ENCODE measurements at regions not wholly inside any gene's neighbourhood (a gene's known extent, or its start where the extent isn't known, plus 50 kb on each side); places are given as distances from the start of the nearest gene placed in this dataset.

DNA sequence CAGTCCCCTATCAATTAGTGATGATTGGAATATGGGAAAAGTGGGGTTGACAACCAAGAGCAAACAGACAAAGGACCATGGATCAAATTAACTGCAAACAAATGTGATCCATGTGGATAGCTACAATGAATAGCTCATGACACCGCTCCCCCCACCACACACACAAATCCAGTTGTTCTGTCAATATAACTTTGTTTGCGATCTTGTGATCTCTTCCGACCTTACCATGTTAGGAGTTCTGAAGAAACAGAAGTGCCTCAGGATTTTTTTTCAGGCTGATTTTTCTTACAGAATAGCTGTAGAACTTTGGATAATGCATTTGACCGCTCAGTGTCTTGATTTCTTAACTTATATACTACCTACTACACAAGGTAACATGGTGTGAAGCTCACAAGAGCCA is 116.6 kb downstream of the SH2D1A start:
- Histone ChIP-seq H3K9me2 (ENCODE audit: insufficient read depth) (no peaks in the 10 kb centered on the region), H3K79me2 (ENCODE audit: insufficient read depth, low read length) (no peaks in the 10 kb centered on the region), H3K9me3 (ENCODE audit: control insufficient read depth in 1 of 2, insufficient read depth in 1 of 2, low read depth in 1 of 2, low read length in 2 of 2) (no peaks in the 10 kb centered on the region), H4K20me1 (ENCODE audit: insufficient read depth) (no peaks in the 10 kb centered on the region), H3K27me3 (ENCODE audit: insufficient read depth, low read length) (no peaks in the 10 kb centered on the region), H3K9ac (ENCODE audit: low read length) (no peak overlapping the region), H3K4me3 (replicated peaks in 1 of 2; ENCODE audit: low read depth in 1 of 2, low read length in 2 of 2) (no peak overlapping the region), H3K4me2 (ENCODE audit: low read length) (no peak overlapping the region), H3K27ac (ENCODE audit: low read depth, low read length) (no peak overlapping the region), H2AFZ (ENCODE audit: low read depth, low read length, poor library complexity, severe bottlenecking) (no peak overlapping the region), H3K36me3 (ENCODE audit: control insufficient read depth in 1 of 2, insufficient read depth in 2 of 2, low read length in 2 of 2) (no peaks in the 10 kb centered on the region), H3K4me1 (ENCODE audit: control insufficient read depth in 1 of 2, insufficient read depth in 2 of 2, low read length in 2 of 2) (no peaks in the 10 kb centered on the region)
- no peak for ATAC-seq
- DNase-seq (ENCODE audit: low read depth, low spot score) = no peak
- POLR2A ChIA-PET = no interaction called here
- no peak for TF ChIP-seq SIN3A (IDR thresholded peaks at IDR 0.05; ENCODE audit: low read depth)
- TF ChIP-seq POLR2A (IDR thresholded peaks at IDR 0.05; ENCODE audit: borderline replicate concordance, extremely low read depth, insufficient read depth, insufficient read length) = no peak
- no peak for TF ChIP-seq RAD21 (IDR thresholded peaks at IDR 0.05; ENCODE audit: low read depth)
- CTCF ChIA-PET = no interaction called here
- BruUV-seq (replicated peaks) = no TSS peak
- RAD21 ChIA-PET (ENCODE audit: low non-redundant PET in 1 of 2, low total read pairs in 2 of 2, uncharacterized antibody in 2 of 2, unreplicated experiment in 2 of 2) = no interaction called here
- intact Hi-C loops (cut with micrococcal nuclease) = no loop called here

- Histone ChIP-seq H3K36me3 (ENCODE audit: control insufficient read depth in 1 of 2, insufficient read depth in 2 of 2, low read length in 2 of 2) (no peaks in the 10 kb centered on the region), H3K9me3 (ENCODE audit: control insufficient read depth in 1 of 2, insufficient read depth in 1 of 2, low read depth in 1 of 2, low read length in 2 of 2) (no peaks in the 10 kb centered on the region), H3K27ac (ENCODE audit: low read depth, low read length) (no peak overlapping the region), H3K4me2 (ENCODE audit: low read length) (no peak overlapping the region), H3K79me2 (ENCODE audit: insufficient read depth, low read length) (no peaks in the 10 kb centered on the region), H2AFZ (ENCODE audit: low read depth, low read length, poor library complexity, severe bottlenecking) (no peak overlapping the region), H3K4me1 (ENCODE audit: control insufficient read depth in 1 of 2, insufficient read depth in 2 of 2, low read length in 2 of 2) (no peaks in the 10 kb centered on the region), H3K4me3 (replicated peaks in 1 of 2; ENCODE audit: low read depth in 1 of 2, low read length in 2 of 2) (no peak overlapping the region), H3K9ac (ENCODE audit: low read length) (no peak overlapping the region), H4K20me1 (ENCODE audit: insufficient read depth) (no peaks in the 10 kb centered on the region), H3K27me3 (ENCODE audit: insufficient read depth, low read length) (no peaks in the 10 kb centered on the region), H3K9me2 (ENCODE audit: insufficient read depth) (no peaks in the 10 kb centered on the region)
- RAD21 ChIA-PET (ENCODE audit: low non-redundant PET in 1 of 2, low total read pairs in 2 of 2, uncharacterized antibody in 2 of 2, unreplicated experiment in 2 of 2) = no interaction called here
- POLR2A ChIA-PET = no interaction called here
- DNase-seq (ENCODE audit: low read depth, low spot score) (no peak), ATAC-seq (no peak)
- CTCF ChIA-PET = no interaction called here
- intact Hi-C loops (cut with micrococcal nuclease) = no loop called here
- BruUV-seq (replicated peaks) = no TSS peak
- no peak for TF ChIP-seq SRF (IDR thresholded peaks at IDR 0.05; ENCODE audit: low read depth)
- no peak for TF ChIP-seq EZH2phosphoT487 (IDR thresholded peaks at IDR 0.05; ENCODE audit: borderline replicate concordance)
- TF ChIP-seq RAD21 (IDR thresholded peaks at IDR 0.05; ENCODE audit: low read depth) = no peak
- no peak for TF ChIP-seq FOSL1 (IDR thresholded peaks at IDR 0.05; ENCODE audit: low read depth)
- no peak for TF ChIP-seq YY1 (IDR thresholded peaks at IDR 0.05; ENCODE audit: extremely low read depth, insufficient replicate concordance, low read depth, low read length)
- no peak for TF ChIP-seq POLR2AphosphoS5 (IDR thresholded peaks at IDR 0.05; ENCODE audit: low read depth, low read length)
- no peak for TF ChIP-seq ZBTB33 (IDR thresholded peaks at IDR 0.05; ENCODE audit: extremely low read depth, insufficient replicate concordance, low read length)
- no peak for TF ChIP-seq ZFX (IDR thresholded peaks at IDR 0.05)
- no peak for TF ChIP-seq CEBPB (IDR thresholded peaks at IDR 0.05; ENCODE audit: low read depth)
- TF ChIP-seq SP1 (IDR thresholded peaks at IDR 0.05; ENCODE audit: low read depth) = no peak
- TF ChIP-seq EGR1 (IDR thresholded peaks at IDR 0.05; ENCODE audit: low read depth) = no peak
- no peak for TF ChIP-seq JUND (IDR thresholded peaks at IDR 0.05)
- no peak for TF ChIP-seq SIN3A (IDR thresholded peaks at IDR 0.05; ENCODE audit: low read depth)
- no peak for TF ChIP-seq MAX (IDR thresholded peaks at IDR 0.05)
- TF ChIP-seq, protein P1, sequence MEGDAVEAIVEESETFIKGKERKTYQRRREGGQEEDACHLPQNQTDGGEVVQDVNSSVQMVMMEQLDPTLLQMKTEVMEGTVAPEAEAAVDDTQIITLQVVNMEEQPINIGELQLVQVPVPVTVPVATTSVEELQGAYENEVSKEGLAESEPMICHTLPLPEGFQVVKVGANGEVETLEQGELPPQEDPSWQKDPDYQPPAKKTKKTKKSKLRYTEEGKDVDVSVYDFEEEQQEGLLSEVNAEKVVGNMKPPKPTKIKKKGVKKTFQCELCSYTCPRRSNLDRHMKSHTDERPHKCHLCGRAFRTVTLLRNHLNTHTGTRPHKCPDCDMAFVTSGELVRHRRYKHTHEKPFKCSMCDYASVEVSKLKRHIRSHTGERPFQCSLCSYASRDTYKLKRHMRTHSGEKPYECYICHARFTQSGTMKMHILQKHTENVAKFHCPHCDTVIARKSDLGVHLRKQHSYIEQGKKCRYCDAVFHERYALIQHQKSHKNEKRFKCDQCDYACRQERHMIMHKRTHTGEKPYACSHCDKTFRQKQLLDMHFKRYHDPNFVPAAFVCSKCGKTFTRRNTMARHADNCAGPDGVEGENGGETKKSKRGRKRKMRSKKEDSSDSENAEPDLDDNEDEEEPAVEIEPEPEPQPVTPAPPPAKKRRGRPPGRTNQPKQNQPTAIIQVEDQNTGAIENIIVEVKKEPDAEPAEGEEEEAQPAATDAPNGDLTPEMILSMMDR (IDR thresholded peaks at IDR 0.05 in 2 of 3, conservative IDR thresholded peaks at IDR 0.05 in 1 of 3; ENCODE audit: borderline replicate concordance in 1 of 3, insufficient read depth in 1 of 3, low read depth in 2 of 3, low read length in 2 of 3) = no peak
Observed at GRCh38 chrX:124467202-124467601, 120.8 kb downstream of the SH2D1A start.

Data from HCT116 (cell line).